GM18858 (cell line): ENCODE measurements at regions not wholly inside any gene's neighbourhood (a gene's known extent, or its start where the extent isn't known, plus 50 kb on each side); places are given as distances from the start of the nearest gene placed in this dataset.

Experiments
- ATAC-seq: cut with Tn5 transposase; IDR thresholded peaks from one replicate; pipeline ENCODE4 v1.9.1; 2021; ENCODE audit not compliant: unreplicated experiment

DNA sequence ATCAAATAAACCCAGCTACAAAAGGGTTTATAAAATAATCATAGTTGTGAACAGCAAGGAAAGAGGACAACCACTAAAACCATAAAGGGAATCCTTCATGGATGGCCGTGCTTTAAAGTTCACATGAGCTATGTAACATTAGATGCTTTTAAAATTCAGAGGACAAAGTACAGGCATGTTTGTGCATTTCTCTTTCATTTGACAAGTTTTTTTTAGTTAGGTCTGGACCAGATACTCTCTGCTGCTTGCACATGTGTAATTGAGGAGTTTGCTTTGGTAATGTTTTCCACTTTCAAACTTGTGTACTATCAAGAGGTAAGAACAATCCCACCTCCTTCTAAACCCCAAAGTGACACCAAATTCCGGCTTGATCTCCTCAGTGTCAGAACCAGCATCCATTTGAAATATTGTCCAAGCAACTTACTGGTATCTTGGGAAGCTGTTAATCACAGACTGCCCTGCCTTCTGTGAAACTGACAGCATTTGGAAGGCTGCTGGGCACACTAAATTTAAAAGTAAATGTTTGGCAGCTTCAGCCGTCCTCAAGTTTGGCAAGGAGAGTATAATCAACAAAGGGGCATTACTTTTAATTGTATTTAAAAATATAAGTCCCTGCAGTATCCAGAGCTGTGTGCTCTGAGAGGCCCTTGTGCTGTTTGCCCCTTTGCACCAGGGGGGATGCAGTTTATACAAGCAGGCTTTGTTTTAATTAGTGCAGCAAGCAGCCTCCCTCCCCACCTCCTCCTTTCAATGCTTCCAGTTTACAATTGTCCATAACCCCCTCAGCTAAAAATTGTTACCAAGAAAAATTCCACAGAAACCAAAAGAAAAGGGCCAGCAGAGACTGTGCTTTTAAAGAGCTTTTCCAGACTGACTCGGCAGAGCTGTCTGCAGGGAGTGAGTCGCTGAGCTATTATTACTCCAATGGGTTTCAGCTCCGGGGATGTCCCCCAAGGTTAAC, 328.3 kb upstream of the MPDZ start:
- no peak for ATAC-seq

DNA sequence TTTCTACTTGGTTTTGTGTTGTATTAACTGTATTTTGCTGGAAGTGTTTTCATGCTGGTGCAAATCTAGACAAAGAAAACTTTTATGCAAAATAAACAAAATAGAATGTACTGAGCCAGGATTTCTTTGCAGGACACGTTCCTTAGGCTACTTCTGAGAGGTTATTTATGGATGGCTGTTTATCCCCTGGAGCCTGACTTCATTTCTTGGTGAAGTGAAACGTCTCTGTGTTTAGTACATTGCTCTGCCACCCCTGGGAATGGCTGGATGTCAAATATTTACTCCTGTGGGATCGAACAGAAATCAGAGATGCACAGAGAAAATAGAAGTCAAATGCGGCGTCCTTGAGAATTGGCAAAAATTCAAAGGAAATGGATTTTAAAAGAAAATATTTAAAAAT, 327.1 kb upstream of the MPDZ start:
- no peak for ATAC-seq

DNA sequence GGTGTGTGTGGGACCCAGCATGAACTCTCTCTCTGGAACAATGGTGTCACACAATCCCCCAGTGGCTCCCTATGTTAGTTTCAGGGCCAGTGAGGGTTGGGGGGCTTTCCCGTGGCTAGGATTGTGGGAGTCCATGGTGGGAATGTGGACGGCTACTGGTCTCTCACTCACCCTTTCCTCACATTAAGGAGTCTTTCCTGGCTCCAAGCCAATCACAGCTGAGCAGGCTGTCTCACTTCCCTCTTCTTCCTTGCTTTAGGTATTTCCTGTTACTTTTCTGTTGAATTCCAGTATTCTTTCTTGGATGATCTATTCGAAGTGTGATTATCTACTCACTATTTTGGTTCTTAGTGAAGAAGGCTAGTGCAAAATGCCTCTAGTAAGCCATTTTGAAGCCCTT, 324.4 kb upstream of the MPDZ start:
- no peak for ATAC-seq

DNA sequence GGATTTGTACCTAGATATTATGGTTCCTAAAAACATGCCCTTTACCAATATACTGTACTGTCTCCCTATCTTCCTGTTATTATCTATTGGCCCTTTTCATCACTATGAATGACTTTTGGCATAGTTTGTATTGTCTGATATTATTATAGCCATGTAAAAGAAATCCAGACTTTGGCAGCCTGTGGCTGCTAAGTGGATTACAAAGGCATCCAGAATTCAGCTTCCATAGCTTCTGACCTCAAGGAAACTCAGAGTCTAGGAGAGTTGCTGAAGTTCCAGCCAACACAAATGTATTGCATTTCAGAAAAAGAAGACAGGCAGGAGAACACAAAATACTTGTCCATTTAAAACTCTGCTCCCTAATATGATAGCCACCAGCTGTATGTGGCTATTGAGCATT, 319.2 kb upstream of the MPDZ start:
- ATAC-seq, result no peak

DNA sequence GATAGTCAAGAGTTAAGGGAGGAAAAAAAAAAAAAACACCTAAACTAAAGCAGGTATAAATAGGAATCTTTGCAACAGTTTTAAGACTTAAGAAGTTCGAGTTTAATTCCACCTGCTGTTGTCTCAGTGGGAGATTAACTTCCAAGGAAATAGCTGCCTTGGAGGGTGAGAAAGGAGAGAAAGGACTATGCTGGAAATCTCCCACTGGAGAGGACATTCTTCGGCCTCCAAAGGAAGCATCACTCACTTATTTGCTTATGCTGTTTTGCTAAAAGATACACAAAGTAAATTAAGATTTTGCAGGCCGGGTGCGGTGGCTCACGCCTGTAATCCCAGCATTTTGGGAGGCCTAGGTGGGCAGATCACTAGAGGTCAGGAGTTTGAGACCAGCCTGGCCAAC, 317.9 kb upstream of the MPDZ start:
- no peak for ATAC-seq

DNA sequence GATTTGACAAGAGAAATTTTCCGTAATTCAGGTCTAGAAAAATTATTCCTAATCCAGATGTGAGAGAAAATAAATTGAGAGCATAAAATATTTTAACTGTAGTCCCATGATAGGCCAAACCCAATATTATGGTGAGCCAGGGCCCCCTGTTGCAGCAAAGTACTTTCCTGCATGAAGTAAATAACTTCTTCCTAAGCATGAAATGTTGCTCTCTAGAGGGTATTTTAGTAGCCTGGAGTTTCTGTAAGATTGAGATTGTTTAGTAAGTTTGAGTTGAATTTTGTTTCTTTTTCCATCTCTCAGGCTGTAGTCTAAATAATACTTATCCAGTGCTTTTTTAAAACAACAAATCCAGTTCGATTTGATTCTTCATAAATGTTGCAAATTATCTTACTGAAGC, 317.5 kb upstream of the MPDZ start:
- no peak for ATAC-seq

DNA sequence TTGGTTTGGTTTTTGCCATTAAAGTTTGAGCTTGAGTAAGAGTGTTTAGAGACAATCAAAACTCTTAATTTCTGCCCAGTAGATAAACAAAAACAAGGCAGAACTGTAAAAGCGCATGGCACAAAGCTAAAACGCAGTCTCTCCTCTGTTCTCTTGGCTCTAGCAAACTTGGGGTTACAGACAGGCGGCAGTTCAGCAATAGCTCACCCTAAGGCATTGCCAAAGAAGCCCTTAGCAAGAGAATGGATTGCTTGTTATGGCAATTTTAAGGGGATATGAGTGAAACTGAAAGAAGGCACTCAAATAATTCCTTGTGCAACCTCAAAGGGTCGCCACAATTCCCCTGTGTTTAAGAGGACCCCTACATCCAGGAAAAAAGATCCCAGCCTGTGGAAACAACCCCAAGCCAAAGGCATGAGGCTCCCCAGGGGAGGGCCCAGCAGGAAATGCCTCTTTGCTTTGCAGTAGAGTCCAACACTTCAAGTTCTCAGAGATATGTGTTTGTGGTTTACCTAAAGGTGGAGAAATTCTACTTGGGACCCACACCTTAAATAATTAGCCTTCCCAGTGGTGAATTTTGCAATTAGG, 317.0 kb upstream of the MPDZ start:
- no peak for ATAC-seq

DNA sequence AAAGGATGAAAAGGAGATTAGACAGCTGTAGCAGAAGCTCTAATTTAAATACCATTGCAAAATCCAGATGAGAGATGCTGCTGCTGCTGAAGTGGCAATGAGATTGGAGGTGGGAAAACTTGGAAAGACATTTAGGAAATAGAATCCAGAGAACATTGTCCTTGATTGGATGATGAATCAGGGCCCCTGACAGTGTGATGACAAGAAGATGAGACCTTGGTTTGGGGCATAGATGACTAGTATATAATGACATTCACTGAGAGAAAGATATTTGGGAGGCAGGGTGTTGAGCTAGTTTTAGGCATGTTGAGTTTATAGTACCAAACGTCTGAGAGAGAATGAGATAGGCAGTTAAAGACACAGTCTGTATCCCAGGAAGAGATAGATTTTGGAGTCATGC, 311.5 kb upstream of the MPDZ start:
- no peak for ATAC-seq

DNA sequence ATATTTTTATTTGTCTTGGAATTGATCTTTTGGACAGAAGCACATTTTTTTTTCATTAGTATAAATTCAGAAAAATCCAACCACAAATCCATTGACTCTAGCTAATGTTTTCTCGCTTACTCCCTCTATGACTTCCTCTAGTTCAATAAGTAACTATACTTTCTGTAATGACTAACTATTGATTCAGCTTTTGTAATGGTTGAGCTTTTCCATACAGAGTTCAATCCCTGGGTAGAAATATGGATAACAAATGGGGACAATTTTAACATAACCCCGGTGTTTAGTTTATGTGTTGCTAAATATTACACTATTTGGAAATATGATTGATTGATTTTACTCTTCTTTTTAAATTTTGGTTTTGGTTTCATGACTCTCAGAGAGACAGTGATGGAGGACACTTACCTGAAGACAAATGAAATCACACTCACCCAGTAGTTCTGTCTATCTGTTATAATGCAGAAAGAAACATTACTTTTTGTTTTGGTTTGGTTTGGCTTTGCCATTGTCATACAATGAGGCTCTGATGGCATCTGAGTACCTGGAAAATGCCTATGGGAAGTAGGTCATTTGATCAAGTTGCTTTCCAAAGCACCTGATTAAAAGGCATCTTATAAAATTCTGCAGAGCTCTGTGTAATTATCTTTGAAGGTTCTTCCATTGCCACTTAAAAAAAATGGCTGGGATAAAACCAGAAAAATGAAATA, 309.7 kb upstream of the MPDZ start:
- ATAC-seq, result no peak

DNA sequence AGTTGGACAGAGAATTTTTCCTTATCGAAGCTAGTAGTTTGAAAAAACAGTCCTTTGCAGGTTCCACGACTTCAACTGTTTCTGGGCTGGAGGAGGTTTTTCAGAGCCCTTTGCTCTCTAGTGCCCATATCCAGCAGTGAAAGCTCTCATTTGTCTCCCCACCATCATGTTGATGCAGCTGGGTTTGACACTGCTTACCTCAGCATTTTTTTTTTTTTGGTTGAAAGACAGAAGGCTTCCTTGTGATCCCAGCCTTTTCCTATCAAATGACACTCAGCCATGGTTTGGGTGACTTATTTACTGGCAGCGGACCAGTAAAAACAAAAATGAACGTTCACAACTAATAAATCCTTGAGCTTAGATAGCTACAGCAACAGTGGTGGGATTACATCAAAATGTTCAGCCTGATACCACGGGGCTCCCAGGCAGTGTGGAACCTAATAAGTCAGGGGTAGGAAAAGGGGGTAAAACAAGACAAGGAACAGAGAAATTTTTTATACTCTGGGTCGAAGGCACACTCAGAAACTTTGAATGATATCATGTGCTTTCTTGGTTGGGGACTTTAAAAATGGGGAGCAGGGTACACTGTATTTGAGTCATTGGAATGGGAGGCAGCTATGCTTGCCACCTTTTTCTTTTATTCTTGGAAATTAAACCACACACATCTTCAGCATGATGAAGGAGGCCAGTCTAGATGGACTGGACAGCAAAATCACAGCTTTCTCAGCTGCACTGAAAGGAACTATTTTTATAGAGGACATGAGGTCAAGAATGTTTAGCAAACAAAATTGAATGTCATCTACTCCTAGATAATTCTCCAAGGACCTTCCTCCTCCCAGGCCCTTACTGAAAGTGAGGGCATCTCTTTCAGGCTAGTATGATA, 308.9 kb upstream of the MPDZ start:
- ATAC-seq, result no peak

DNA sequence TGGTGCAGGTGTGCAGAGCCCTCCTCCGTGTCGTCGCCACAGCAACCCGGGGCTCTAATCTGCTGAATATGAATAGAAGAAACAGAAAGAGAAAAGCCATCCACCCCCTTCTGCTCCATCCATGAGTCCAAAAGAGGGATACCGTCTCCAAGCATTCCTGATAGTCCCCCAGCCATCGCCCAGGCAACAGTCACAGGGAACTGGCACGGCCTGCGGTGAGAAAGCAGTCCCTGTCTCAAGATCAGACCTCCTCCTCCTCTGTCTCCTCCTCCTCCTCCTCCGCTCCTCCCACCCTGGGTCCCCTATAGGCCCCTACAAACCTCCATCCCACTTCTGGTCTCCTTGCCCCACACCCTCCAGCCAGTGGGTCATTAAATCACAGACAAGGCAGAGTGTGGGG, 308.1 kb upstream of the MPDZ start:
- ATAC-seq, result no peak

DNA sequence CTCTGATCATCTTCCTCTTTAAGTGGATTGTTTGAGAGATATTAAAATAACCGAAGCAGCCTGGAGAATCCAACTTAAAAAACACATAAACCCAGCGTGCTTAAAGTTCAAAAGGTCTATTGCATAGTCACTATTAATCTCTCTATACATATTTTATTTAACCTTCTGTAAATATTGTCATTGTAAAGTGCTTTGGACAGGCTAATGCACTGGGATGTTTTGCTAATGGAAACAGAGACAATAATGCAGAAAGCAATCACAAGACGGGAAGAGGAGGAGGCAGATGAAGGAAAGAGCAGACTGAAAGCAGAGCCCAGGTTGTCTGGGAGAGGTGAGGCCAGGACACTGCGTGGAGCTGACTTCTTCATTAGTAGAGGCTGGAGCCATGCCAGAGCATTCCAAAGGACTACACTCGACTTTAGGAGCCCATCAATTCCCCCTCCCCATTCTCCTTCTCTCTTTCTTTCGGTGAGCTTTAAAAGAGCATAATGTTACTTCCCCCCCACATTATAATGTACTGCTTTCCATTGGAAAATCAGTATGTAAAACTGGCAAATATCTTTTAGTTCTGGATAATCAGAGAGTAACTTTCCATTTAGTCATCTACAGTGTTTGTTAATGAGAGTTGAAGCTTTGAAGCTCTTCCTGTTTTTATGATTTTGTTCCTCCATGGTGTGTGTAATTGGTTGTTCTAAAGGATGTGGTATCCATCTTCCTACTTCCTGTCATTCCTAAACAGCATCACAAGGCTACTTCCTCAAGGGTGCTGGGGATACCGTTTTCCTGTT, 307.3 kb upstream of the MPDZ start:
- ATAC-seq, result no peak

DNA sequence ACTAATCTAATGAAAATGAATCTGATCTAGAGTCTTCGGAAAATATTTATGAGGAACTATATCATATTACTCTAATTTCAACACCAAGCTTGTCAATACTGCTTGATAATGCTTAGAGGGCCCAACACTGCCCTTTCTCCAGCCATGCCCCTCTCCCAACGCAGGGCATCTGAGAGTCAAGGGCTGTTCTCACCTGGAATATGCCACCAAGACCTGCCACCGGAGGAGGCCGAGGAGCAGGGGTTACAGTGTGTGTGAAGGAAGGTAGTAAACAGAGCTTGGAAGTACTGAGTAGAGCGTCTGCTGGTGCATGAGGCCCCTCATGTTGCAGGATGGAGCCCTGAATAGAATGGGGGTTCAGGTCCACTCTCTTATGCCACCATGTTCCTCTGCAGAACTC, 301.3 kb upstream of the MPDZ start:
- no peak for ATAC-seq

DNA sequence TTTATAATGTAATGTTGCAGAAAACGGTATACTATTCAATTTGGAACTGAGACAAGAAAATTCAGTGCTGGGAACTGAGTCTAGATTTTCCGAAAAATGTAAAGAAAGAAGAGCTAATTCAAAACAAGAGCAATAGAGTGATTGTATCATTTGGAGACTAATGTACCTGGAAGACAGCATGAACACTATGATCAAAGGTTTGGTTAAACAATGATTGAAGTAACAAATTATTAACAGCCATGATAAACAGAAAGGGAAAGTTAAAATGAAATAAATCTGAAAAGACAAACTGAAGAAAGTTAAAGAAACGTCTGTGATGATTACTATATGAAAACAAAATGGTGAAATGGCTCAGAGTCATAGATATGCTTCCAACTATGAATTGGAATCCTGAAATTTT, 300.6 kb upstream of the MPDZ start:
- ATAC-seq, result no peak

DNA sequence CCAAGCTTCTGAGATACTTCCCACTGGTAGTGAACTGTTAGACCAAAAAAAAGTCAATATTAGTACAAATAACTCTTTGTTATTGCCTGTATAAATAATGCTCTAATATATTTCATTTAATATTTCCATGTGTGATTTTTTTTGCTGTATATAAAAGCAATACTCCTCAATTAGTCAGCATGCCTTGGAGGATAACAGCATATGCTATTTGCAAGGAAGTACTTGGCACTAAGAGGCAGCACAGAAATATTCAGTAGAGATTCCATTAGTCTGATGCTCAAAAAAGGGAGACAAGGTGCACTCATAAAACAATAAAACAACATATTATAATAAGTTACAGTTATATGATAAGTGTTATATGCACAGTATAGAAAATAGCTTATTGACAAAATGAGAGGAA, 296.6 kb upstream of the MPDZ start:
- no peak for ATAC-seq

DNA sequence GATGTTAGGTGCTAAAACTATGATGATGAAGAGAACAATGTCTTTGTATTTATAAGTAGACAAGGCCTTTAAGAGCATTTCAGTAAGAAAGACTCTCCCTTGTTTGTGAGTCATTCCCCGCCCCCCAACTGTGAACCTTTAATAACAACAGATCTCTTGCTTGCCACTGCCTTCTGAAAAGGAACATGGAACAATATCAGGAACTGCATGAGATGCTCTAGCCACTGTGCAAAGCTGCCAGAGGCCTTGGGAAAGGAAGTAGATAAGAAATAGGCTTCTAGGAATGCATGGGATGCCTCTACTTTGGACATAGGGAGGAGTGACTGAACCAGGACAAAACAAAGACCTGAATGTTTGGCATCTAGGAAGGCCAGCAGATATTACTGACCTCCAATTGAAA, 296.1 kb upstream of the MPDZ start:
- ATAC-seq, result no peak

DNA sequence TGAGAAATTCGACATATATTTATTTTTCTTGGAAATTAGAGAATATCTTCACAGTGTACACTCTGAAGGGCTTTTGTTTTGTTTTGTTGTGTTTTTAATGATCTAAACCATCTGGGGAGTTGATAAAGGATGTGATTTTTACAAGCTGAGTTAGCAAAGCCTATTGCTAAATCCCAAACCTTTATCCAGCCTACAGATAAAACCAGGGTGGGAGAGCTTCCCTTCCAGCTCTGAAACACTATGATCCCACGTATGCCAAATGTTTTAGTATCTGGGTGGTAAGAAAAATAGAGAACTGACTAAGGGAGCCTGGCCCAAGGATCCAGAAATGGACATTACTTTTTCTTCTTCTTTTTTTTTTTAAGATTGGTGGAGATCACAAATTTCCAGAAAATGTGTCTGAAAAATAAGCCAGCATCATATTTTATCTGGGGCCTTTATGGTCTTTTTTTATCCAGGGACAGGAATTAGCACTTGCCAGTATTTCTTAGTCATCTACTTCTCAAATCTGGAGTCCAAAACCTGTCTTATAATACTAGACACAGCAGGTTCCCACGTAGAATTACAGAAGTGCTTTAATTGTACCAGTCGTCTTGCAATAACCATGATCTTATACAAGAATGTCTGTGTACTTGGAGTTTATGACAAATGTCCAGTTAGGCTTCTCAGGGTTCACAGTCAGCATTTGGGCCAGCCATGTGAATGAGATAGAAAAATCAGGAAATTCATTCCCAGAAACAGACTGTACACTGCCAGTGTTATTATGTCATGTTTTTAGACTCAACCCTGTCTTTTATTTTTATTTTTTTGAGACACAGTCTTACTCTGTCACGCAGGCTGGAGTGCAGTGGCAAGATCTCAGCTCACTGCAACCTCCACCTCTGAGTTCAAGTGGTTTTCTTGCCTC, 290.8 kb upstream of the MPDZ start:
- ATAC-seq, result no peak

DNA sequence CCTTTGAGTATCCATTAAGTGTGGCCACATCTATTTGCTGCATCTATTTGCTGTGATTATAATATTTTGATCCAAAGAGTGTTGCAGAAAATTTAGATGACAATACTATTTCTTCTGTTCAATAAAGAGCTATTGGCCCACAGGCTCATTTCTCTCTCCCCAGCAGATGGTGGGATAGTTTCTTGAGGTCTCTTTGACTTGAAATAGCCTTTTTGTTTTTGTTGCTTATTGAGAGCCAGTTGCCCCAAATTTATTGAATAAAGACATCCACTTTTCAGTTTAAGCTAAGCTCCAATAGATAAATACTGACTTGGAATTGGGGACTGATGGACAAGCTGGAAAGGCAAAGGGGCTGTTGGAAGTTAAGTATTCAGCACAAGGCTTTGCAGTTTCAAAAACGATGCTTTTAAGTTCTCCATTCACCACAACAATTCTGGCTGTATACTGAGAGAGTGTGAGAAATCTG, 290.1 kb upstream of the MPDZ start:
- ATAC-seq, result no peak
